OCI-LY1 (cell line): ENCODE measurements at regions not wholly inside any gene's neighbourhood (a gene's known extent, or its start where the extent isn't known, plus 50 kb on each side); places are given as distances from the start of the nearest gene placed in this dataset.

Experiments
- H2AFZ ChIP-seq: fragments of 200-600 bp; sonication (generic), shearing (Covaris generic); 2 replicates; pipeline ENCODE4 v1.6.0; 2014; ENCODE audit warnings: antibody characterized with exemption, mild to moderate bottlenecking, low read length
- H3F3A ChIP-seq: fragments of 200-600 bp; sonication (generic), shearing (Covaris generic); 2 replicates; pipeline ENCODE4 v1.6.0; 2014; ENCODE audit warnings: mild to moderate bottlenecking, antibody characterized with exemption, low read length, moderate library complexity; ENCODE audit not compliant: insufficient read depth
- H3K27ac ChIP-seq: fragments of 200-600 bp; sonication (generic); 2 replicates; pipeline ENCODE4 v1.5.1; 2014; ENCODE audit warnings: low read length, mixed run types, mild to moderate bottlenecking, low read depth; ENCODE audit not compliant: poor library complexity, severe bottlenecking
- H3K27me3 ChIP-seq: fragments of 200-600 bp; sonication (generic); 2 replicates; pipeline ENCODE4 v1.6.0; 2014; ENCODE audit warnings: antibody characterized with exemption, mild to moderate bottlenecking, low read length, moderate library complexity; ENCODE audit not compliant: insufficient read depth
- H3K36me3 ChIP-seq: fragments of 200-600 bp; sonication (generic); 2 replicates; pipeline ENCODE4 v1.6.1; 2014; ENCODE audit warnings: mild to moderate bottlenecking, antibody characterized with exemption, low read length, moderate library complexity, mixed read lengths; ENCODE audit not compliant: insufficient read depth
- H3K4me1 ChIP-seq: fragments of 200-600 bp; sonication (generic); 2 replicates; pipeline ENCODE4 v1.5.1; 2014; ENCODE audit warnings: mild to moderate bottlenecking, low read length, moderate library complexity; ENCODE audit not compliant: insufficient read depth, severe bottlenecking
- H3K4me2 ChIP-seq: fragments of 200-600 bp; sonication (generic), shearing (Covaris generic); 2 replicates; pipeline ENCODE4 v1.6.1; 2014; ENCODE audit warnings: low read length
- H3K4me3 ChIP-seq: fragments of 200-600 bp; sonication (generic); 2 replicates; pipeline ENCODE4 v1.5.1; 2014; ENCODE audit warnings: low read length, low read depth, mild to moderate bottlenecking, mixed read lengths; ENCODE audit not compliant: poor library complexity, severe bottlenecking
- H3K79me2 ChIP-seq: fragments of 200-600 bp; shearing (Covaris generic); 2 replicates; pipeline ENCODE4 v1.6.1; 2016; ENCODE audit warnings: mixed run types, low read length, mixed read lengths; ENCODE audit not compliant: insufficient read depth
- H3K9ac ChIP-seq: fragments of 200-600 bp; sonication (generic), shearing (Covaris generic); 2 replicates; pipeline ENCODE4 v1.6.1; 2014; ENCODE audit warnings: mild to moderate bottlenecking, low read length, mixed read lengths
- H3K9me2 ChIP-seq: fragments of 200-600 bp; sonication (generic), shearing (Covaris generic); 2 replicates; pipeline ENCODE4 v1.6.1; 2014; ENCODE audit warnings: low read depth, mild to moderate bottlenecking, low read length, mixed read lengths
- H3K9me3 ChIP-seq: fragments of 200-600 bp; shearing (Covaris generic); 2 replicates; pipeline ENCODE4 v1.6.1; 2014; ENCODE audit warnings: low read length, mixed read lengths
- H4K20me1 ChIP-seq: fragments of 200-600 bp; sonication (generic), shearing (Covaris generic); 2 replicates; pipeline ENCODE4 v1.6.0; 2016; ENCODE audit warnings: mild to moderate bottlenecking, low read length; ENCODE audit not compliant: insufficient read depth
- CTCF ChIP-seq: fragments of 200-600 bp; sonication (generic), shearing (Covaris generic); IDR thresholded peaks from 2 replicates; pipeline ENCODE4 v1.5.1; 2017; ENCODE audit warnings: mild to moderate bottlenecking, antibody characterized with exemption, low read length, moderate library complexity, mixed read lengths
- EZH2 ChIP-seq: fragments of 200-600 bp; sonication (generic), shearing (Covaris generic); IDR thresholded peaks from 2 replicates; pipeline ENCODE4 v1.8.0; 2017; ENCODE audit warnings: borderline replicate concordance, mixed run types, mild to moderate bottlenecking, antibody characterized with exemption, low read length, moderate library complexity, mixed read lengths

- Histone ChIP-seq H3K79me2 (no peaks in the 10 kb centered on the region), H3K27me3 (no peaks in the 10 kb centered on the region), H3K27ac (no peak overlapping the region), H3K36me3 (no peaks in the 10 kb centered on the region), H3K9me3 (no peaks in the 10 kb centered on the region), H3K4me2 (no peak overlapping the region), H3K9ac (no peak overlapping the region), H4K20me1 (no peaks in the 10 kb centered on the region), H2AFZ (no peak overlapping the region), H3K4me1 (no peaks in the 10 kb centered on the region), H3F3A (no peaks in the 10 kb centered on the region), H3K9me2 (no peaks in the 10 kb centered on the region), H3K4me3 (no peak overlapping the region)
- TF ChIP-seq CTCF (no peak), EZH2 (no peak)
These were observed 1014.3 kb upstream of the NOVA1 start for GRCh38 chr14:27612121-27612520.

DNA sequence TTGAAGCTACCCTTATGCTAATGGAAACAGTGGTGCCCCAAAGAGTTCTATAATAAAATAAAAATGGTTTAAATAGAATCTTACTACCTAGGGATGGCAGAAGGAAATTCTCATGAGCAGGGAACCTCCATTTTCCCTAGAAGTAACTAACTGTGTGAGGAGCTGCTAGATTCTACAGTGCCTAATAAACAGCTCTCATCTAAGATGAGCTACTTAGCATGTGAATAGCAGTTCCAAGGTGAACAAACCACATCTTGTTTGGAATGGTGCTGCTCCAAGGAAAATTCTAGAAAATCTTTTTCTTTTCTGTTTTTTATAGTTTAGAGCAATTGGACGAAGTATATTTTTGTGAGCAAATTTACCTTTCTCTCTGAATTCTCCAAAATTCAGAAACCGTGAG, 1015.3 kb upstream of the NOVA1 start:
- Histone ChIP-seq H3K4me2 (no peak overlapping the region), H3K36me3 (no peaks in the 10 kb centered on the region), H3K4me3 (no peak overlapping the region), H3K4me1 (no peaks in the 10 kb centered on the region), H3K27ac (no peak overlapping the region), H4K20me1 (no peaks in the 10 kb centered on the region), H3K9ac (no peak overlapping the region), H3K79me2 (no peaks in the 10 kb centered on the region), H3K9me2 (no peaks in the 10 kb centered on the region), H3K9me3 (no peaks in the 10 kb centered on the region), H3F3A (no peaks in the 10 kb centered on the region), H2AFZ (no peak overlapping the region), H3K27me3 (no peaks in the 10 kb centered on the region)
- no peak for TF ChIP-seq CTCF
- no peak for TF ChIP-seq EZH2

DNA sequence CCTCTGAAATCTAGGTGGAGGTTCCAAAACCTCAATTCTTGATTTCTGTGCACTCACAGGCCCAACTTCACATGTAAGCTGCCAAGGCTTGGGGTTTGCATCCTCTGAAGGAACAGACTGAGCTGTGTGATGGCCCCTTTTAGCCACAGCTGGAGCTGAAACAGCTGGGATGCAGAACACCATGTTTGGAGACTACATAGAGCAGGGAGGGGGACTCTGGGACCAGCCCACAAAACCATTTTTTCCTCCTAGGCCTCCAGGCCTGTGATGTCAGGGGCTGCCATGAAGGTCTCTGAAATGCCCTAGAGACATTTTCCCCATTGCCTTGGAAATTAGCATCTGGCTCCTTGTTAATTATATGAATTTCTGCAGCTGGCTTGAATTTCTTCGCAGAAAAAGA, 1025.9 kb upstream of the NOVA1 start:
- no peaks in the 10 kb centered on the region for H3K27me3 ChIP-seq
- no peak overlapping the region for H3K4me3 ChIP-seq
- H4K20me1 ChIP-seq = no peaks in the 10 kb centered on the region
- H3K9me3 ChIP-seq = peaks cover 4% of the 10 kb centered on the region; the same call in 1 of the 2 replicates
- no peak overlapping the region for H2AFZ ChIP-seq
- H3K27ac ChIP-seq = no peak overlapping the region
- no peaks in the 10 kb centered on the region for H3K9me2 ChIP-seq
- H3K4me2 ChIP-seq = no peak overlapping the region
- H3K36me3 ChIP-seq = no peaks in the 10 kb centered on the region
- H3K79me2 ChIP-seq = no peaks in the 10 kb centered on the region
- H3K4me1 ChIP-seq = no peaks in the 10 kb centered on the region
- no peak for TF ChIP-seq CTCF
- no peak for TF ChIP-seq EZH2
- H3K9ac ChIP-seq = no peak overlapping the region
- no peaks in the 10 kb centered on the region for H3F3A ChIP-seq
